ENCODE measurements at regions not wholly inside any gene's neighbourhood (a gene's known extent, or its start where the extent isn't known, plus 50 kb on each side); places are given as distances from the start of the nearest gene placed in this dataset.

GRCh38 chr7:114109721-114110120 is 190.9 kb upstream of the PPP1R3A start:
- Histone ChIP-seq H3K27ac (ENCODE audit: low read depth, low read length) (no peak overlapping the region), H3K27me3 (ENCODE audit: control insufficient read depth in 1 of 2, insufficient read depth in 2 of 2, low read length in 2 of 2) (no peaks in the 10 kb centered on the region), H3K9me3 (ENCODE audit: low read length) (no peaks in the 10 kb centered on the region), H3K36me3 (ENCODE audit: insufficient read depth, low read length) (no peaks in the 10 kb centered on the region), H3K4me1 (ENCODE audit: insufficient read depth, low read length) (peaks cover 42% of the 10 kb centered on the region), H3K4me3 (ENCODE audit: low read depth in 1 of 2, low read length in 2 of 2) (no peak overlapping the region), H3K9ac (ENCODE audit: low read length) (no peak overlapping the region)

GRCh38 chr7:114109304-114109703 is 190.5 kb upstream of the PPP1R3A start:
- H3K4me1 ChIP-seq (ENCODE audit: insufficient read depth, low read length): peaks cover 42% of the 10 kb centered on the region
- H3K9ac ChIP-seq (ENCODE audit: low read length): no peak overlapping the region
- no peak overlapping the region for H3K27ac ChIP-seq (ENCODE audit: low read depth, low read length)
- H3K9me3 ChIP-seq (ENCODE audit: low read length): no peaks in the 10 kb centered on the region
- H3K4me3 ChIP-seq (ENCODE audit: low read depth in 1 of 2, low read length in 2 of 2): no peak overlapping the region
- no peaks in the 10 kb centered on the region for H3K36me3 ChIP-seq (ENCODE audit: insufficient read depth, low read length)
- no peaks in the 10 kb centered on the region for H3K27me3 ChIP-seq (ENCODE audit: control insufficient read depth in 1 of 2, insufficient read depth in 2 of 2, low read length in 2 of 2)

- Histone ChIP-seq H3K9me3 (ENCODE audit: low read length) (no peaks in the 10 kb centered on the region), H3K9ac (ENCODE audit: low read length) (no peak overlapping the region), H3K27me3 (ENCODE audit: control insufficient read depth in 1 of 2, insufficient read depth in 2 of 2, low read length in 2 of 2) (no peaks in the 10 kb centered on the region), H3K36me3 (ENCODE audit: insufficient read depth, low read length) (no peaks in the 10 kb centered on the region), H3K4me3 (ENCODE audit: low read depth in 1 of 2, low read length in 2 of 2) (no peak overlapping the region), H3K4me1 (ENCODE audit: insufficient read depth, low read length) (peaks cover 49% of the 10 kb centered on the region), H3K27ac (ENCODE audit: low read depth, low read length) (no peak overlapping the region)
Observed at GRCh38 chr7:114108510-114108909, 189.7 kb upstream of the PPP1R3A start.

GRCh38 chr7:114107522-114107921 is 188.7 kb upstream of the PPP1R3A start:
- H3K27ac ChIP-seq (ENCODE audit: low read depth, low read length): no peak overlapping the region
- H3K4me1 ChIP-seq (ENCODE audit: insufficient read depth, low read length): peaks cover 50% of the 10 kb centered on the region

GRCh38 chr7:114104035-114104434 is 185.2 kb upstream of the PPP1R3A start:
- Histone ChIP-seq H3K27ac (ENCODE audit: low read depth, low read length) (no peak overlapping the region), H3K9ac (ENCODE audit: low read length) (no peak overlapping the region), H3K4me3 (ENCODE audit: low read depth in 1 of 2, low read length in 2 of 2) (no peak overlapping the region), H3K27me3 (ENCODE audit: control insufficient read depth in 1 of 2, insufficient read depth in 2 of 2, low read length in 2 of 2) (no peaks in the 10 kb centered on the region), H3K9me3 (ENCODE audit: low read length) (no peaks in the 10 kb centered on the region), H3K36me3 (ENCODE audit: insufficient read depth, low read length) (no peaks in the 10 kb centered on the region), H3K4me1 (ENCODE audit: insufficient read depth, low read length) (peaks cover 31% of the 10 kb centered on the region)

More at GRCh38 chr7:114107522-114107921, 188.7 kb upstream of the PPP1R3A start:
- H3K27me3 ChIP-seq (ENCODE audit: control insufficient read depth in 1 of 2, insufficient read depth in 2 of 2, low read length in 2 of 2): no peaks in the 10 kb centered on the region
- H3K9me3 ChIP-seq (ENCODE audit: low read length): no peaks in the 10 kb centered on the region
- H3K9ac ChIP-seq (ENCODE audit: low read length): no peak overlapping the region
- no peak overlapping the region for H3K4me3 ChIP-seq (ENCODE audit: low read depth in 1 of 2, low read length in 2 of 2)
- no peaks in the 10 kb centered on the region for H3K36me3 ChIP-seq (ENCODE audit: insufficient read depth, low read length)

- H3K27ac ChIP-seq (ENCODE audit: low read depth, low read length): no peak overlapping the region
- H3K9ac ChIP-seq (ENCODE audit: low read length): no peak overlapping the region
- no peaks in the 10 kb centered on the region for H3K36me3 ChIP-seq (ENCODE audit: insufficient read depth, low read length)
- H3K27me3 ChIP-seq (ENCODE audit: control insufficient read depth in 1 of 2, insufficient read depth in 2 of 2, low read length in 2 of 2): no peaks in the 10 kb centered on the region
- no peak overlapping the region for H3K4me3 ChIP-seq (ENCODE audit: low read depth in 1 of 2, low read length in 2 of 2)
- peaks cover 31% of the 10 kb centered on the region for H3K4me1 ChIP-seq (ENCODE audit: insufficient read depth, low read length)
- H3K9me3 ChIP-seq (ENCODE audit: low read length): no peaks in the 10 kb centered on the region
Observed at GRCh38 chr7:114102996-114103395, 184.2 kb upstream of the PPP1R3A start.

GRCh38 chr7:114102131-114102530 is 183.3 kb upstream of the PPP1R3A start:
- peaks cover 31% of the 10 kb centered on the region for H3K4me1 ChIP-seq (ENCODE audit: insufficient read depth, low read length)
- H3K27me3 ChIP-seq (ENCODE audit: control insufficient read depth in 1 of 2, insufficient read depth in 2 of 2, low read length in 2 of 2): no peaks in the 10 kb centered on the region
- no peak overlapping the region for H3K27ac ChIP-seq (ENCODE audit: low read depth, low read length)
- no peak overlapping the region for H3K4me3 ChIP-seq (ENCODE audit: low read depth in 1 of 2, low read length in 2 of 2)
- no peaks in the 10 kb centered on the region for H3K36me3 ChIP-seq (ENCODE audit: insufficient read depth, low read length)
- H3K9ac ChIP-seq (ENCODE audit: low read length): no peak overlapping the region
- H3K9me3 ChIP-seq (ENCODE audit: low read length): no peaks in the 10 kb centered on the region

GRCh38 chr7:114100810-114101209 is 182.0 kb upstream of the PPP1R3A start:
- H3K36me3 ChIP-seq (ENCODE audit: insufficient read depth, low read length): no peaks in the 10 kb centered on the region
- peaks cover 21% of the 10 kb centered on the region for H3K4me1 ChIP-seq (ENCODE audit: insufficient read depth, low read length)
- H3K9ac ChIP-seq (ENCODE audit: low read length): no peak overlapping the region
- no peak overlapping the region for H3K27ac ChIP-seq (ENCODE audit: low read depth, low read length)
- H3K4me3 ChIP-seq (ENCODE audit: low read depth in 1 of 2, low read length in 2 of 2): no peak overlapping the region
- H3K9me3 ChIP-seq (ENCODE audit: low read length): no peaks in the 10 kb centered on the region
- H3K27me3 ChIP-seq (ENCODE audit: control insufficient read depth in 1 of 2, insufficient read depth in 2 of 2, low read length in 2 of 2): no peaks in the 10 kb centered on the region

GRCh38 chr7:114099337-114099736 is 180.5 kb upstream of the PPP1R3A start:
- peaks cover 16% of the 10 kb centered on the region for H3K4me1 ChIP-seq (ENCODE audit: insufficient read depth, low read length)
- no peaks in the 10 kb centered on the region for H3K27me3 ChIP-seq (ENCODE audit: control insufficient read depth in 1 of 2, insufficient read depth in 2 of 2, low read length in 2 of 2)
- H3K36me3 ChIP-seq (ENCODE audit: insufficient read depth, low read length): no peaks in the 10 kb centered on the region
- no peaks in the 10 kb centered on the region for H3K9me3 ChIP-seq (ENCODE audit: low read length)
- H3K27ac ChIP-seq (ENCODE audit: low read depth, low read length): no peak overlapping the region
- H3K9ac ChIP-seq (ENCODE audit: low read length): no peak overlapping the region
- H3K4me3 ChIP-seq (ENCODE audit: low read depth in 1 of 2, low read length in 2 of 2): no peak overlapping the region

- Histone ChIP-seq H3K27ac (ENCODE audit: low read depth, low read length) (no peak overlapping the region), H3K9ac (ENCODE audit: low read length) (no peak overlapping the region), H3K27me3 (ENCODE audit: control insufficient read depth in 1 of 2, insufficient read depth in 2 of 2, low read length in 2 of 2) (no peaks in the 10 kb centered on the region), H3K36me3 (ENCODE audit: insufficient read depth, low read length) (no peaks in the 10 kb centered on the region), H3K4me3 (ENCODE audit: low read depth in 1 of 2, low read length in 2 of 2) (no peak overlapping the region), H3K4me1 (ENCODE audit: insufficient read depth, low read length) (peaks cover 13% of the 10 kb centered on the region), H3K9me3 (ENCODE audit: low read length) (no peaks in the 10 kb centered on the region)
Observed at GRCh38 chr7:114095885-114096284, 177.1 kb upstream of the PPP1R3A start.

- peak overlapping the region; percentile 64 for H3K27ac ChIP-seq (ENCODE audit: low read depth, low read length)
- peak overlapping the region; percentile 57 for H3K9ac ChIP-seq (ENCODE audit: low read length)
- no peaks in the 10 kb centered on the region for H3K27me3 ChIP-seq (ENCODE audit: control insufficient read depth in 1 of 2, insufficient read depth in 2 of 2, low read length in 2 of 2)
Observed at GRCh38 chr7:114088470-114088940, 169.7 kb upstream of the PPP1R3A start.

GRCh38 chr7:114087653-114088469 is 169.1 kb upstream of the PPP1R3A start:
- peak overlapping the region; percentile 57 for H3K9ac ChIP-seq (ENCODE audit: low read length)
- H3K27ac ChIP-seq (ENCODE audit: low read depth, low read length): peak overlapping the region; percentile 64
- H3K9me3 ChIP-seq (ENCODE audit: low read length): no peaks in the 10 kb centered on the region
- H3K27me3 ChIP-seq (ENCODE audit: control insufficient read depth in 1 of 2, insufficient read depth in 2 of 2, low read length in 2 of 2): peaks cover 0 to 4% of the 10 kb centered on the region in 2 donors
- peak overlapping the region; percentile 28 to 60 for H3K4me3 ChIP-seq (ENCODE audit: low read depth in 1 of 2, low read length in 2 of 2)
- no peaks in the 10 kb centered on the region for H3K36me3 ChIP-seq (ENCODE audit: insufficient read depth, low read length)
- H3K4me1 ChIP-seq (ENCODE audit: insufficient read depth, low read length): peaks cover 4% of the 10 kb centered on the region

More at GRCh38 chr7:114088470-114088940, 169.7 kb upstream of the PPP1R3A start:
- Histone ChIP-seq H3K4me1 (ENCODE audit: insufficient read depth, low read length) (peaks cover 10% of the 10 kb centered on the region), H3K9me3 (ENCODE audit: low read length) (no peaks in the 10 kb centered on the region), H3K36me3 (ENCODE audit: insufficient read depth, low read length) (no peaks in the 10 kb centered on the region), H3K4me3 (ENCODE audit: low read depth in 1 of 2, low read length in 2 of 2) (peak overlapping the region; percentile 28 to 60)

All from muscle layer of colon (tissue), 2 donors.